DND-41 (cell line): ENCODE measurements at regions not wholly inside any gene's neighbourhood (a gene's known extent, or its start where the extent isn't known, plus 50 kb on each side); places are given as distances from the start of the nearest gene placed in this dataset.

ENCODE experiments used
- ATAC-seq: fragments of 200-7000 bp; cut with Tn5 transposase; 3 replicates; pipeline ENCODE4 v1.9.1; 2021; ENCODE audit warnings: low read depth; ENCODE audit not compliant: insufficient read depth
- DNase-seq: peaks from one replicate; pipeline ENCODE4 v3.0.0-alpha.2; 2020
- H2AFZ ChIP-seq: 2 replicates; pipeline ENCODE4 v1.6.0; 2012; ENCODE audit warnings: low read depth, low read length
- H3K27ac ChIP-seq: 2 replicates; pipeline ENCODE4 v1.5.1; 2012; ENCODE audit warnings: low read length, inconsistent platforms
- H3K27me3 ChIP-seq: fragments of 200-600 bp; sonication (generic); 2 replicates; pipeline ENCODE4 v1.6.0; 2012; ENCODE audit warnings: low read length, mild to moderate bottlenecking, inconsistent platforms; ENCODE audit not compliant: insufficient read depth, poor library complexity
- H3K36me3 ChIP-seq: 2 replicates; pipeline ENCODE4 v1.5.1; 2012; ENCODE audit warnings: low read length, inconsistent platforms; ENCODE audit not compliant: insufficient read depth
- H3K4me1 ChIP-seq: 2 replicates; pipeline ENCODE4 v1.5.1; 2012; ENCODE audit warnings: mild to moderate bottlenecking, low read length; ENCODE audit not compliant: insufficient read depth
- H3K4me2 ChIP-seq: 2 replicates; pipeline ENCODE4 v1.6.0; 2012; ENCODE audit warnings: mild to moderate bottlenecking, moderate library complexity, low read length, inconsistent platforms; ENCODE audit not compliant: insufficient read depth
- H3K4me3 ChIP-seq, 2 experiments: fragments of 200-600 bp in 1 of 2; shearing (Covaris generic) in 1 of 2; 2 replicates each; pipeline ENCODE4 v1.5.1; 2012 to 2016; ENCODE audit warnings: inconsistent platforms in 2 of 2, low read length in 2 of 2, mild to moderate bottlenecking in 2 of 2, low read depth in 1 of 2, moderate library complexity in 1 of 2
- H3K79me2 ChIP-seq: 2 replicates; pipeline ENCODE4 v1.6.0; 2012; ENCODE audit warnings: low read length, inconsistent platforms; ENCODE audit not compliant: insufficient read depth
- H3K9ac ChIP-seq: 2 replicates; pipeline ENCODE4 v1.6.0; 2012; ENCODE audit warnings: low read depth, mild to moderate bottlenecking, inconsistent platforms, low read length, moderate library complexity
- H3K9me3 ChIP-seq: 2 replicates; pipeline ENCODE4 v1.5.1; 2012; ENCODE audit warnings: low read length, moderate library complexity, mild to moderate bottlenecking, inconsistent platforms; ENCODE audit not compliant: insufficient read depth, severe bottlenecking
- H4K20me1 ChIP-seq: 2 replicates; pipeline ENCODE4 v1.6.0; 2012; ENCODE audit warnings: low read length; ENCODE audit not compliant: insufficient read depth
- EZH2 ChIP-seq: IDR thresholded peaks from 3 replicates; pipeline ENCODE4 v1.6.1; 2012; ENCODE audit warnings: borderline replicate concordance, low read depth, mild to moderate bottlenecking, moderate library complexity, low read length, inconsistent platforms; ENCODE audit not compliant: severe bottlenecking
- TF ChIP-seq, protein P1 (sequence below): IDR thresholded peaks from 2 replicates; pipeline ENCODE4 v1.5.1; 2012; ENCODE audit warnings: borderline replicate concordance, low read length, moderate library complexity, mild to moderate bottlenecking; ENCODE audit not compliant: poor library complexity, severe bottlenecking; ENCODE audit errors: extremely low read depth

DNA sequence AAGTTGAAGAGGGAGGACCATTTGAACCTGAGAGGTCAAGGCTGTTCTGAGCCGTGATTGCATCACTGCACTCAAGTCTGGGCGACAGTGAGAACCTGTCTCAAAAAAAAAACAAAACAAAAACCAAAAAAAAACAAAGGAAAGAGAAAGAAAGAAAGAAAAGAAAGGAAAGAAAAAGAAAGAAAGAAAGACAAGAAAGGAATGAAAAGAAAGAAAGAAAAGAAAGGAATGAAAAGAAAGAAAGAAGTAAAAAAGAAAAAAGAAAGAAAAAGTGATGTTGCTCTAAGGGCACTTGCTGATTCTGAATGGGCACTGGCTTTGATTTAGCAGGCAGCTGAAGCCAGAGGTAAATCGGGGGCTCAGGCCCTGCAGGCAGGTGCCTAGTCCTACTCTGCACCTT, 161.0 kb downstream of the MCHR2 start:
- H3K79me2 ChIP-seq, result no peaks in the 10 kb centered on the region

DNA sequence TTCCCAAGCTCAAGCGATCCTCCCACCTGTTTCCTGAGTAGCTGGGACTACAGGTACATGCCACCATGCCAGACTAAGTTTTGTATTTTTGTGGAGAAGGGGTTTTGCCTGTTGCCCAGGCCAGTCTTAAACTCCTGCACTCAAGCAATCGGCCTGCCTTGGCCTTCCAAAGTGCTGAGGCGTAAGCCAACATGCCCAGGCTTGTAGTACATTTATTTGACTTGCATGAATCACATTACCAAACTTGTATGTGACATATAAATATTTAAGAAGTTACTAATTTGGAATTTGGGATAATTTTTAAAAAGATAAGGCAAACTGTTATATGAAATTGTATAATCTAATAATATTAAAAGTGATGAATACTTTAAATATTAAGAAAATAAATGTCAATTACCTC, 157.6 kb downstream of the MCHR2 start:
- no peaks in the 10 kb centered on the region for H3K79me2 ChIP-seq
- H3K9ac ChIP-seq, result no peak overlapping the region
- TF ChIP-seq EZH2, result no peak
- TF ChIP-seq, protein P1, sequence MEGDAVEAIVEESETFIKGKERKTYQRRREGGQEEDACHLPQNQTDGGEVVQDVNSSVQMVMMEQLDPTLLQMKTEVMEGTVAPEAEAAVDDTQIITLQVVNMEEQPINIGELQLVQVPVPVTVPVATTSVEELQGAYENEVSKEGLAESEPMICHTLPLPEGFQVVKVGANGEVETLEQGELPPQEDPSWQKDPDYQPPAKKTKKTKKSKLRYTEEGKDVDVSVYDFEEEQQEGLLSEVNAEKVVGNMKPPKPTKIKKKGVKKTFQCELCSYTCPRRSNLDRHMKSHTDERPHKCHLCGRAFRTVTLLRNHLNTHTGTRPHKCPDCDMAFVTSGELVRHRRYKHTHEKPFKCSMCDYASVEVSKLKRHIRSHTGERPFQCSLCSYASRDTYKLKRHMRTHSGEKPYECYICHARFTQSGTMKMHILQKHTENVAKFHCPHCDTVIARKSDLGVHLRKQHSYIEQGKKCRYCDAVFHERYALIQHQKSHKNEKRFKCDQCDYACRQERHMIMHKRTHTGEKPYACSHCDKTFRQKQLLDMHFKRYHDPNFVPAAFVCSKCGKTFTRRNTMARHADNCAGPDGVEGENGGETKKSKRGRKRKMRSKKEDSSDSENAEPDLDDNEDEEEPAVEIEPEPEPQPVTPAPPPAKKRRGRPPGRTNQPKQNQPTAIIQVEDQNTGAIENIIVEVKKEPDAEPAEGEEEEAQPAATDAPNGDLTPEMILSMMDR, result no peak
- no peaks in the 10 kb centered on the region for H3K36me3 ChIP-seq
- no peak overlapping the region for H2AFZ ChIP-seq
- H3K4me1 ChIP-seq, result no peaks in the 10 kb centered on the region
- no peak overlapping the region for H3K27ac ChIP-seq
- no peaks in the 10 kb centered on the region for H3K9me3 ChIP-seq
- no peak overlapping the region for H3K4me3 ChIP-seq
- no peaks in the 10 kb centered on the region for H4K20me1 ChIP-seq
- no peak for DNase-seq
- no peak for ATAC-seq
- no peak overlapping the region for H3K4me2 ChIP-seq
- peaks cover 6% of the 10 kb centered on the region for H3K27me3 ChIP-seq

More for the DNA sequence above, 161.0 kb downstream of the MCHR2 start:
- no peaks in the 10 kb centered on the region for H4K20me1 ChIP-seq
- H3K9ac ChIP-seq, result no peak overlapping the region
- H3K36me3 ChIP-seq, result no peaks in the 10 kb centered on the region
- H3K4me1 ChIP-seq, result no peaks in the 10 kb centered on the region
- H3K27me3 ChIP-seq, result peaks cover 3% of the 10 kb centered on the region
- H3K27ac ChIP-seq, result no peak overlapping the region
- no peak overlapping the region for H3K4me3 ChIP-seq
- no peak overlapping the region for H3K4me2 ChIP-seq
- H3K9me3 ChIP-seq, result no peaks in the 10 kb centered on the region
- H2AFZ ChIP-seq, result no peak overlapping the region
- DNase-seq (no peak), ATAC-seq (no peak)
- TF ChIP-seq, protein P1, result no peak
- TF ChIP-seq EZH2, result no peak

DNA sequence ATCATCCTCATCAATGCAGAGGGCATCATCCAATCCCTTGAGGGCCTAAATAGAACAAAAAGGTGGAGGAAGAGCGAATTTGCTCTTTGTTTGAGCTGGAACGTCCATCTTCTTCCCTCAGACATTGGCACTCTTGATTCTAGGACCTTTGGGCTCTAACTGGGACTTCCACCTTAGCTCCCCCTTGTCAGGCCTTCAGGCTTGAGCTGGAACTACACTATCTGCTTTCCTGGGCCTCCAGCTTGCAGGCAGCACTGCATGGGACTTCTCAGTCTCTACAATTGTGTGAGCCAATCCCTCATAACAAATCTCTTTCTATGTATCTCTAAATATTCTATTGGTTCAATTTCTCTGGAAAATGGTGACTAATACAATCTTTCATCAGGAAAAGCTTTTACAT, 155.4 kb downstream of the MCHR2 start:
- Histone ChIP-seq H3K36me3 (no peaks in the 10 kb centered on the region), H4K20me1 (no peaks in the 10 kb centered on the region), H2AFZ (no peak overlapping the region), H3K79me2 (no peaks in the 10 kb centered on the region), H3K9me3 (no peaks in the 10 kb centered on the region), H3K9ac (no peak overlapping the region), H3K4me1 (no peaks in the 10 kb centered on the region), H3K4me2 (no peak overlapping the region), H3K27ac (no peak overlapping the region), H3K4me3 (no peak overlapping the region), H3K27me3 (peaks cover 7% of the 10 kb centered on the region)
- DNase-seq, result no peak
- TF ChIP-seq, protein P1, result no peak
- no peak for TF ChIP-seq EZH2
- ATAC-seq, result no peak

DNA sequence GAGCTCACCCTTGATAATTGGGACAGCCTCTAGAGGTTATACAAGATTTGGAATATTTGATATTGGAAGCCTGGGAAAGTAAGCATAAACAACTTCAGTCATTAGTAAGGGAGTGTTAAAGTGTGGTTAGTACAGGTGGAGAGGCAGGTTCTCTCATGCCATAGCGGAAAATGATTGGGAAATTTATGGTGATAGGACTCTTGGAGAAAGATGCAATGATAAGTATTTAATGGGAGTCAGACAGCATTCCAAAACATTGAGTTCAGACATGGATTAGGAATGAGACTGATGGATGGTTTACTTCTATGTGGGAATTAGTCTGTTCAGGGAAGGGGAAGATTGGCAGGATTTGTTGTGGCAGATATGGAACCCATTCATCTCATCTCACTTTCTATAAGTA, 152.7 kb downstream of the MCHR2 start:
- H3K27me3 ChIP-seq, result peaks cover 11% of the 10 kb centered on the region
- no peaks in the 10 kb centered on the region for H3K79me2 ChIP-seq
- H3K36me3 ChIP-seq, result no peaks in the 10 kb centered on the region
- H3K4me2 ChIP-seq, result no peak overlapping the region
- H3K27ac ChIP-seq, result no peak overlapping the region
- no peaks in the 10 kb centered on the region for H4K20me1 ChIP-seq
- H3K9ac ChIP-seq, result no peak overlapping the region
- no peaks in the 10 kb centered on the region for H3K4me1 ChIP-seq
- DNase-seq (no peak), ATAC-seq (no peak)
- no peaks in the 10 kb centered on the region for H3K9me3 ChIP-seq
- TF ChIP-seq EZH2, result no peak
- TF ChIP-seq, protein P1, result no peak
- no peak overlapping the region for H2AFZ ChIP-seq
- no peak overlapping the region for H3K4me3 ChIP-seq
